Peyer's patch (tissue), 4 donors: ENCODE measurements at regions not wholly inside any gene's neighbourhood (a gene's known extent, or its start where the extent isn't known, plus 50 kb on each side); places are given as distances from the start of the nearest gene placed in this dataset.

Experiments used
- DNase-seq, 3 donors: peaks; one replicate each; pipeline ENCODE4 v3.0.0-alpha.2; 2017 to 2019
- H3K27ac ChIP-seq, 4 donors: fragments of 200-600 bp; sonication (generic); one replicate each; pipeline ENCODE4 v1.5.1; 2016 to 2019
- H3K27me3 ChIP-seq, 2 donors: fragments of 200-600 bp; sonication (generic); one replicate each; pipeline ENCODE4 v1.5.1; 2019
- H3K36me3 ChIP-seq, 3 donors: fragments of 200-600 bp; sonication (generic); one replicate each; pipeline ENCODE4 v1.5.1; 2016 to 2019
- H3K4me1 ChIP-seq, 4 donors: fragments of 200-600 bp; sonication (generic); one replicate each; pipeline ENCODE4 v1.5.1; 2016 to 2019
- H3K4me3 ChIP-seq, 4 donors: fragments of 200-600 bp; sonication (generic); 1 replicate in 3 of 4; 2 replicates in 1 of 4; pipeline ENCODE4 v1.5.1; 2016 to 2019; ENCODE audit warnings: mild to moderate bottlenecking in 1 of 4
- H3K9me3 ChIP-seq, 4 donors: fragments of 200-600 bp; sonication (generic); one replicate each; pipeline ENCODE4 v1.5.1; 2016 to 2019; ENCODE audit warnings: mild to moderate bottlenecking in 1 of 4
- POLR2A ChIP-seq, 2 donors: fragments of 450-650 bp; IDR thresholded peaks; one replicate each; pipeline ENCODE4 v1.5.1; 2017; ENCODE audit warnings: antibody characterized with exemption in 2 of 2, mild to moderate bottlenecking in 2 of 2, moderate library complexity in 2 of 2
- TF ChIP-seq, protein P1 (sequence below), 6 experiments: fragments of 450-650 bp in 4 of 6; fragments of 200-600 bp in 2 of 6; sonication (generic) in 1 of 6; IDR thresholded peaks; one replicate each; pipeline ENCODE4 v1.5.1; 2017 to 2019; ENCODE audit warnings: antibody characterized with exemption in 6 of 6, mild to moderate bottlenecking in 3 of 6, moderate library complexity in 1 of 6

DNA sequence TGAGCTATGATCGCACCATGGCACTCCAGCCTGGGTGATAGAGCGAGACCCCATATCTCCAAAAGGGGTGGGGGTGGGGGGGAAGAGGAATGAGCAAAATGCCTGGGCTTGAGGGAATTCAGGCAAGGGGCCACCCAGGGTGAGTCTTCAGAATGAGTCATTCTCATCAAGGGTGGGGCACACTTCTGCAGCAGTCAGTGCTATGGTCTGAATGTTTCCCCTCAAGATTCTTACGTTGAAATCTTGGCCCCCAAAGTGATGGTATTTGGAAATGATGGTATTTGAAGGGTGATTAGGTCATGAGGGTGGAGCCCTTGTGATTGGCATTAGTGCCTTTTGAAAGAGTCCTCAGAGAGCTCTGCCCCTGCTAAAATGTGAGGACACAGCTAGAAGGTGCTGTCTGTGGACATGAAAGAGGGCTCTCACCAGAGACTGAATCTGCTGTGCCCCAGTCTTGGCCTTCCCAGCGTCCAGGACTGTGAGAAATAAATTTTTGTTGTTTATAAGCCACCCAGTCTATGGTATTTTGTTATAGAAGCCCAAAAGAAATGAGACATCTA, 86.4 kb upstream of the THY1 start:
- Histone ChIP-seq H3K9me3 (no peaks in the 10 kb centered on the region), H3K27me3 (no peaks in the 10 kb centered on the region), H3K36me3 (no peaks in the 10 kb centered on the region), H3K27ac (no peak overlapping the region), H3K4me3 (no peak overlapping the region), H3K4me1 (no peaks in the 10 kb centered on the region)
- no peak for DNase-seq
- TF ChIP-seq, protein P1, sequence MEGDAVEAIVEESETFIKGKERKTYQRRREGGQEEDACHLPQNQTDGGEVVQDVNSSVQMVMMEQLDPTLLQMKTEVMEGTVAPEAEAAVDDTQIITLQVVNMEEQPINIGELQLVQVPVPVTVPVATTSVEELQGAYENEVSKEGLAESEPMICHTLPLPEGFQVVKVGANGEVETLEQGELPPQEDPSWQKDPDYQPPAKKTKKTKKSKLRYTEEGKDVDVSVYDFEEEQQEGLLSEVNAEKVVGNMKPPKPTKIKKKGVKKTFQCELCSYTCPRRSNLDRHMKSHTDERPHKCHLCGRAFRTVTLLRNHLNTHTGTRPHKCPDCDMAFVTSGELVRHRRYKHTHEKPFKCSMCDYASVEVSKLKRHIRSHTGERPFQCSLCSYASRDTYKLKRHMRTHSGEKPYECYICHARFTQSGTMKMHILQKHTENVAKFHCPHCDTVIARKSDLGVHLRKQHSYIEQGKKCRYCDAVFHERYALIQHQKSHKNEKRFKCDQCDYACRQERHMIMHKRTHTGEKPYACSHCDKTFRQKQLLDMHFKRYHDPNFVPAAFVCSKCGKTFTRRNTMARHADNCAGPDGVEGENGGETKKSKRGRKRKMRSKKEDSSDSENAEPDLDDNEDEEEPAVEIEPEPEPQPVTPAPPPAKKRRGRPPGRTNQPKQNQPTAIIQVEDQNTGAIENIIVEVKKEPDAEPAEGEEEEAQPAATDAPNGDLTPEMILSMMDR (IDR thresholded peaks at IDR 0.05) = no peak
- TF ChIP-seq POLR2A (IDR thresholded peaks at IDR 0.05) = no peak

DNA sequence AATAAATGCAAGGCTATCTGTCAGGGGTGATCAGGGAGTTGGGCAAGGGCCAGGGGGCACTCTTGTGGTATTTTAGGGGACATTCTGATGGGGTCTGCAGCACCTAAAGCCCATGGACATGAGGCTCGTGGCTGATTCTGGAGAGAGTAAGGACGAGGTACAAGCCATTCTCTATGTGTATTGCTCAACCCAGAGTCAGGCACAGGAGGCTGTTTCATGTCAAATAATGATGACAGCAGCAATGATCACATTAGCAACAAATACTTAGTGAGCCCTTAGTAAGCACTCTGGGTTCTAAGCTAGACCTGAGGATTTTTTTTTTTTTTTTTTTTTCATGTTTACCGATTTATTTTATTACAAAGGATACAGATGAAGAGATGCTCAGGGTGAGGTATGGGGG, 83.5 kb upstream of the THY1 start:
- no peaks in the 10 kb centered on the region for H3K9me3 ChIP-seq
- no peaks in the 10 kb centered on the region for H3K4me1 ChIP-seq
- H3K27ac ChIP-seq = no peak overlapping the region
- no peak overlapping the region for H3K4me3 ChIP-seq
- DNase-seq = no peak
- H3K36me3 ChIP-seq = no peaks in the 10 kb centered on the region
- no peaks in the 10 kb centered on the region for H3K27me3 ChIP-seq
- TF ChIP-seq, protein P1 (IDR thresholded peaks at IDR 0.05) = no peak
- no peak for TF ChIP-seq POLR2A (IDR thresholded peaks at IDR 0.05)

DNA sequence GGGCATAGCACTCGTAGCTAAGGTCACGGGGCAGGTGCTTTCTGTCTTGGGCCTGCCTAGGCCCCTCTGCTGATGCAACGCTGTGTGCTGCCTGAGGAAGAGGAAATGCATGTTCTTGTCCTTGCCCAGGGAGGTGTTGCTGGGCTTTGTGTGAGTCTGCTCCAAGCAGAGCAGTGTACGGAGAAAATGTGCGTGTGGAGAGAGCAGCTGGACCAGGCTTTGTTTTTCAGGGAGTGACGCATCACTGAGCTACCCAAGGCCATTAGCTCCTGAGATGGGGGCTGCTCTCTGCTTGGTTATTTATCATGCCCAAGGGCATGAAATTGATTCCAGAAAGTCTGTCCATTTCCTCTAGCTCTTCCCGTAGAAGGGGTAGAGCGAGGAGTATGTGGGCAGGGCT, 82.9 kb upstream of the THY1 start:
- H3K4me1 ChIP-seq = no peaks in the 10 kb centered on the region
- H3K27ac ChIP-seq = no peak overlapping the region
- no peaks in the 10 kb centered on the region for H3K36me3 ChIP-seq
- TF ChIP-seq, protein P1 (IDR thresholded peaks at IDR 0.05) = no peak
- TF ChIP-seq POLR2A (IDR thresholded peaks at IDR 0.05) = no peak
- no peak overlapping the region for H3K4me3 ChIP-seq
- no peak for DNase-seq
- no peaks in the 10 kb centered on the region for H3K27me3 ChIP-seq
- no peaks in the 10 kb centered on the region for H3K9me3 ChIP-seq

DNA sequence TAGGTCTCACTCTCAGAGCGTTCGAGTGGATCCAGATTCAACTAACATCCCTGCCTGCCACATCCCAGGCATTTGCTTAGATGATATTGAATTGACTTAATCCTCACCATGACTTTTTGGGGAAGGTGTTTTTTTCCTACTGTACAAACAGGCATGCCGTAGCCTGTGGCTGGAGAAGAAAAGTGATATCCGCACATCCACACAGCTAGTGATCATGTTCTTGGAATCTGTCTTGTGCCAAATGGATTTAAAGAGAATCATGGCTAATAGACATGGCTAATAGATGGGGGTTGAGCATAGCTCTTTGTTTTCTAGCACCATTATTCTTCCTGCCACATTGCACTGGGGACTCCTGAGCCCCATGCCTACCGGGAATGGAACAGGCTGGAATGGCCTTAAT, 82.1 kb upstream of the THY1 start:
- Histone ChIP-seq H3K27me3 (no peaks in the 10 kb centered on the region), H3K9me3 (no peaks in the 10 kb centered on the region), H3K4me1 (no peaks in the 10 kb centered on the region), H3K36me3 (no peaks in the 10 kb centered on the region), H3K4me3 (no peak overlapping the region), H3K27ac (no peak overlapping the region)
- no peak for DNase-seq
- TF ChIP-seq, protein P1 (IDR thresholded peaks at IDR 0.05) = no peak
- no peak for TF ChIP-seq POLR2A (IDR thresholded peaks at IDR 0.05)

DNA sequence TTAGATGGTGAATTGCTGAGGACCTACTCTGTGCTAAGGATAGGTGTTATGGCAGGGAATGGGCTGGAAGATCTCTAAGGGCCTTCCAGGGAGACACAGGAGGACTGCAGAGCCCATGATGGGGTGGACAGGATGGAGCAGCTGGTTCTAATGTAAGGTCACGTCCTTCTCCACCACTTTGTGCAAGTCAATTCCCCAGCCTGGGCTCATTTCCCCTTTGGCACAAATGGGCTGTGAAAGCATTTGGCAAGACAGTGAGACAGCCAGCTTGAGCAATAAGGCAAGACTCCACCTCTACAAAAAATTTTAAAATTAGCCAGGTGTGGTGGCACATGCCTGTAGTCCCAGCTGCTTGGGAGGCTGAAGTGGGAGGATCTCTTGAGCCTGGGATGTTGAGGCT, 81.4 kb upstream of the THY1 start:
- no peak for DNase-seq
- H3K9me3 ChIP-seq = no peaks in the 10 kb centered on the region

More for the DNA sequence above, 81.4 kb upstream of the THY1 start:
- no peaks in the 10 kb centered on the region for H3K4me1 ChIP-seq
- H3K27me3 ChIP-seq = no peaks in the 10 kb centered on the region
- H3K36me3 ChIP-seq = no peaks in the 10 kb centered on the region
- no peak overlapping the region for H3K4me3 ChIP-seq
- H3K27ac ChIP-seq = no peak overlapping the region
- TF ChIP-seq, protein P1 (IDR thresholded peaks at IDR 0.05) = no peak
